ENCODE measurements at regions not wholly inside any gene's neighbourhood (a gene's known extent, or its start where the extent isn't known, plus 50 kb on each side); places are given as distances from the start of the nearest gene placed in this dataset.
A peak's percentile ranks its signal among the peaks of the same experiment; 100 is the strongest.

GRCh38 chr18:67875060-67875459, 358.5 kb upstream of the DSEL start:
- no peak for DNase-seq (ENCODE audit: low read depth)
- TF ChIP-seq CTCF (conservative IDR thresholded peaks at IDR 0.05; ENCODE audit: control insufficient read depth, insufficient read depth, low read depth, low read length), result no peak
- H3K4me3 ChIP-seq (ENCODE audit: control insufficient read depth, low read depth, low read length), result no peak overlapping the region

GRCh38 chr18:67865400-67865799, 348.9 kb upstream of the DSEL start:
- TF ChIP-seq CTCF (conservative IDR thresholded peaks at IDR 0.05; ENCODE audit: control insufficient read depth, insufficient read depth, low read depth, low read length), result no peak
- no peak for DNase-seq (ENCODE audit: low read depth)

GRCh38 chr18:67864677-67865340, 348.3 kb upstream of the DSEL start:
- DNase-seq (ENCODE audit: low read depth), result peak; percentile 66

More at GRCh38 chr18:67865400-67865799, 348.9 kb upstream of the DSEL start:
- no peak overlapping the region for H3K4me3 ChIP-seq (ENCODE audit: control insufficient read depth, low read depth, low read length)

GRCh38 chr18:67862069-67862468, 345.5 kb upstream of the DSEL start:
- no peak for DNase-seq (ENCODE audit: low read depth)
- TF ChIP-seq CTCF (conservative IDR thresholded peaks at IDR 0.05; ENCODE audit: control insufficient read depth, insufficient read depth, low read depth, low read length), result no peak

More at GRCh38 chr18:67864677-67865340, 348.3 kb upstream of the DSEL start:
- no peak overlapping the region for H3K4me3 ChIP-seq (ENCODE audit: control insufficient read depth, low read depth, low read length)
- no peak for TF ChIP-seq CTCF (conservative IDR thresholded peaks at IDR 0.05; ENCODE audit: control insufficient read depth, insufficient read depth, low read depth, low read length)

GRCh38 chr18:67854340-67854739, 337.8 kb upstream of the DSEL start:
- no peak overlapping the region for H3K4me3 ChIP-seq (ENCODE audit: control insufficient read depth, low read depth, low read length)
- no peak for TF ChIP-seq CTCF (conservative IDR thresholded peaks at IDR 0.05; ENCODE audit: control insufficient read depth, insufficient read depth, low read depth, low read length)
- DNase-seq (ENCODE audit: low read depth), result peak; percentile 5

More at GRCh38 chr18:67862069-67862468, 345.5 kb upstream of the DSEL start:
- no peak overlapping the region for H3K4me3 ChIP-seq (ENCODE audit: control insufficient read depth, low read depth, low read length)

- H3K4me3 ChIP-seq (ENCODE audit: control insufficient read depth, low read depth, low read length), result no peak overlapping the region
- DNase-seq (ENCODE audit: low read depth), result no peak
- no peak for TF ChIP-seq CTCF (conservative IDR thresholded peaks at IDR 0.05; ENCODE audit: control insufficient read depth, insufficient read depth, low read depth, low read length)
Observed at GRCh38 chr18:67846422-67847098, 330.0 kb upstream of the DSEL start.
